HAP-1 (cell line): ENCODE measurements at regions not wholly inside any gene's neighbourhood (a gene's known extent, or its start where the extent isn't known, plus 50 kb on each side); places are given as distances from the start of the nearest gene placed in this dataset.

Experiments
- DNase-seq, 2 experiments: peaks; one replicate each; pipeline ENCODE4 v3.0.0-alpha.2; 2016 to 2020; ENCODE audit warnings: low spot score in 2 of 2
- H3K27me3 ChIP-seq: fragments of 250-450 bp; sonication (Bioruptor Pico); 2 replicates; pipeline ENCODE4 v1.5.1; 2020; ENCODE audit warnings: low read depth, mild to moderate bottlenecking, moderate library complexity
- H3K36me3 ChIP-seq: fragments of 250-450 bp; sonication (Bioruptor Pico); replicated peaks from 2 replicates; pipeline ENCODE4 v1.5.1; 2020; ENCODE audit warnings: mild to moderate bottlenecking
- H3K4me1 ChIP-seq: fragments of 250-450 bp; sonication (Bioruptor Pico); 2 replicates; pipeline ENCODE4 v1.5.1; 2020; ENCODE audit warnings: mild to moderate bottlenecking
- H3K4me3 ChIP-seq: fragments of 250-450 bp; sonication (Bioruptor Pico); 2 replicates; pipeline ENCODE4 v1.5.1; 2020; ENCODE audit warnings: mild to moderate bottlenecking, moderate library complexity
- H3K9me3 ChIP-seq: fragments of 250-450 bp; sonication (Bioruptor Pico); 2 replicates; pipeline ENCODE4 v1.5.1; 2020; ENCODE audit warnings: mild to moderate bottlenecking, moderate library complexity
- in situ Hi-C: fragments of 300-500 bp; cut with MboI; formaldehyde crosslinking; loops from 3 replicates; pipeline ENCODE4 v1.14.3; 2020; ENCODE audit warnings: low sequenced_read_pairs, inconsistent platforms, mixed read lengths

DNA sequence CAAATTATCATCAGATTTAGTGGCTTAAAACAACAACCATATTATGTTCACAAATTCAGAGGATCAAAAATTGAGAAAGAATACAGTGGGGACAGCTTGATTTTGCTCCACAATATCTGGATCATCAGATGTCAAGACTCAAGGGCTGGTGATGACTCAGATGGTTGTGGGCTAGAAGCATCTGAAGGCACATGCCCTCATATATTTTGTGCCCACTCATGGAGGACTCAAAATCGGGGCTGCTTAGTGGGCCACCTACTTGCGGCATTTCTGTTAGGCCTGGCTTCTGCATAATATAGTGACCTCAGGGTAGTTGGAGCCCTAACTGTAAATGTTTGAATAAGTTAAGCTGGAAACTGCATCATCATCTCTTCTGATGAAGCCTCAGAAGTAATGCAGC is 584.5 kb downstream of the SLC16A7 start:
- H3K36me3 ChIP-seq, result no peaks in the 10 kb centered on the region
- H3K27me3 ChIP-seq, result no peaks in the 10 kb centered on the region
- in situ Hi-C loops, result no loop called here
- DNase-seq, result no peak
- no peaks in the 10 kb centered on the region for H3K9me3 ChIP-seq
- H3K4me1 ChIP-seq, result peaks cover 7% of the 10 kb centered on the region; the same call in 1 of the 2 replicates
- no peak overlapping the region for H3K4me3 ChIP-seq

DNA sequence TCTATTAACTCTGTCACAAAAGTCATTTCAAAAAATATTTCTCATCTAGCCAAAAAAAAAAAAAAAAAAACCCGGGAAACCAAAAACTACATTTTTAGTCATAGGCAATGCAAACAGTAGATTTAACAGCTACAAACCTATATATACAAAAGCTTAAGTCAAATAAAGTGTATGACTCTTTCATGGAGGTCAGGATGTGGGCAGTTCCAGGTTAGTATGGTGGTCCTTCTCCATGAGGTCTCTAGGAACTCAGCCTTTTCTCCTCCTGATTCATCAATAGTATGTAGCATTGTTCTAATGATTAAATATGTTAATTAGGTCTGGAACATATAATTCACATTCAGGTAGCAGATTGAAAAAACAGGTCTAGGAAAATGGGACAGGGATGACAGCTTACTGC is 586.5 kb downstream of the SLC16A7 start:
- no peaks in the 10 kb centered on the region for H3K9me3 ChIP-seq
- no peaks in the 10 kb centered on the region for H3K27me3 ChIP-seq
- H3K36me3 ChIP-seq, result no peaks in the 10 kb centered on the region
- no peak for DNase-seq
- H3K4me3 ChIP-seq, result no peak overlapping the region
- in situ Hi-C loops, result no loop called here
- H3K4me1 ChIP-seq, result no peaks in the 10 kb centered on the region

DNA sequence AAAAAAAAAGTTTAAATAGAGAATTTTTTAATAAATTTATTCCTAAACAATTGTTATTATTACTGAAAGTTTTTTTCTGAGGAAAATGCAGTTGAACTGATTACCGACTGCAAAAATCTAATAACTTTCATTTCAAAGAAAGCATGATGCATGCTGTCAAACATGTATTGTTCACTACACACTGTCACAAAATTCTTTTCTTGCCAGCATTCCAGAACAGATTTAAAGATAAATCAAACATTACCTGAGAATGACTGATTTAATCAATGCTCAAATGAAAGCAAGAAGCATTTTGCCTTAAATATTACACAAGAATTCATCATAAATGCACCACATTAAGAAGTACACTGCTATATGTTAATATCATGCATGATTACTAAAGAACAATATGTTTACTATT is 588.3 kb downstream of the SLC16A7 start:
- H3K9me3 ChIP-seq, result no peaks in the 10 kb centered on the region
- in situ Hi-C loops, result no loop called here
- no peaks in the 10 kb centered on the region for H3K4me1 ChIP-seq
- no peaks in the 10 kb centered on the region for H3K36me3 ChIP-seq
- H3K4me3 ChIP-seq, result no peak overlapping the region
- no peak for DNase-seq
- no peaks in the 10 kb centered on the region for H3K27me3 ChIP-seq

DNA sequence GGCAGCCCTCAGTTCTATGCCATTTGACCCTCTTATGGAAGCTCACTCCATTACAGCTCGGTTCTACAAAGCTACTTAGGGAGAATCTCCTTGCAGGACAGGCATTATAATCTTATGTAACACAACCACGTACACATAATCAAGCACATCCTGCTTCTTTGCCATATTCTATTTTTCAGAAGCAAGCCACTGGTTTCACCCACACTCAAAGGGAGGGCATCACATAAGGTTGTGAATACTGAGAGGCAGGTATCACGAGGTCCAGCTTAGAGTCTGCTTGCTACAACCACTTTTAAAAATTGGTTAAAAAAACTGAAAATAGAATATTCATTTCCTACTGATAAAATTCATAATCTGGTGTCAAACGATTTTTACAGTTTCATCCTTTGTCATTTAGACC is 589.2 kb downstream of the SLC16A7 start:
- in situ Hi-C loops, result no loop called here
- Histone ChIP-seq H3K27me3 (no peaks in the 10 kb centered on the region), H3K9me3 (no peaks in the 10 kb centered on the region), H3K4me1 (no peaks in the 10 kb centered on the region), H3K36me3 (no peaks in the 10 kb centered on the region), H3K4me3 (no peak overlapping the region)
- DNase-seq, result no peak

DNA sequence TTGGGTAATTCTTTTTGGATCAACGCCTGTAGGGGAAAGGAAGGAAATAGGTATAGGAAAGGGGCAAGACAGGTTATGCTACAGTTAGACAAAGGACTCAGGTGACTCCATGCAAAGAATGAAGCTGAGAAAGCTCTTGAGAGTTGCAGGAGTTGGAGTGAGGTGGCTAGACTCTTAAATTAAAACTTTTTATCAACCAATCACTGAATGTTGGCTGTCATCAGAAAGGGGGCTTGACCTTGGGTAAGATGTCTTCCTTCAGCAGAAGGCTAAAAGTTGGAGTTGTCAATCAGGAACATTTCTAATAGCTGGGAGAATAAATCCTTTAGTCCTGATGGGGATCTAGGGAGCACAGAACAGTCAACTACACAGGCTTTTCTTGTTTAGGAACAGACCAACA is 595.4 kb downstream of the SLC16A7 start:
- Histone ChIP-seq H3K27me3 (no peaks in the 10 kb centered on the region), H3K4me3 (no peak overlapping the region)
- DNase-seq, result no peak

DNA sequence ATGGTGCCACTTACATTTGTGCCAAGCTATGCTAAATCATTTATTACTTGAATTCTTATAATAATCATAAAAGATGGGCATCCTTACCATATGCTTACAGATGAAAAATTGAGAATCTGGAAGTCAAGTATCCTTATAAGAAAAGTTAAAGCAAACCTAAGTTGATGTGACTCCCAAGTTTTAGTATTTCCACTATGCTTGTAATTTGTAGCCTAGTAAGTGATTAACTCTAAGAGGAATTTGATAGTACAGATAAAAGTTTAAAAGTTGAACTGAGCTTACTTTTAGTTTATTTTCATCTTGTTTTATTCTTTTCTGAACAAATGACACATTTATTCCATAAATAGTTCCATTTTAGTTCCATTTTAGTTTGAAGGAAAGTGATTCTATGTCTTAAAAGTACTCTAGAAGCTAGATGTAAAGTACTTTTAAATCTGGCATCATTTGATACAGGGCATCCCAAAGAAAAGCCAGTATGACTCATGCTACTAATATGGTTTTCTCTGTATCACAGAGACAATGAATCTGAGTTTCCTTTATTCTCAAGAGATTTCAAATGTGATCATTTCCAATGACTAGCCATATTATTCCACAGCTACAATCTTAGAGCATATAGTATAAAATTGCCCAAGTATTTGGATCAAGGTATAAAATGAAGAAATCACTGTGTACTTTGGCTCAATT is 596.0 kb downstream of the SLC16A7 start:
- DNase-seq, result no peak

More for the DNA sequence above, 595.4 kb downstream of the SLC16A7 start:
- Histone ChIP-seq H3K4me1 (no peaks in the 10 kb centered on the region), H3K9me3 (no peaks in the 10 kb centered on the region), H3K36me3 (no peaks in the 10 kb centered on the region)
- in situ Hi-C loops, result no loop called here

DNA sequence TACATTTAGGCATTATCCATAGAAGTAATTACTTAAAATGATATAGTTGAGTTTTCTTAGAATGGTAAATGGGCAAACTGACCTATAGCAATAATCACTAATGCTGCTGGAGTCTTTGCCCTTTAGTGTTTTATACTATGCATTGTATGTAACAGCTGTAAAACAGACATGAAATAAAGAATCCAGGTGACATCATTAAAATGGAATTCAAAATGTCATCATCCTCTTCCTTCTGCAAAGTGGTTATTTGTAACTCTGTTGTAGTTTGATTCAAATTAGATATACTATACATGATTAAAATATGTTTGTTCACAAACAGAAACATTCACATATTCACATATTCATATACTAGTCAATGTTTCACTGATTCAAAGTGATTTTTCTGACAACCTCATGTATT is 598.8 kb downstream of the SLC16A7 start:
- H3K27me3 ChIP-seq, result no peaks in the 10 kb centered on the region

More for the DNA sequence above, 596.0 kb downstream of the SLC16A7 start:
- Histone ChIP-seq H3K4me3 (no peak overlapping the region), H3K27me3 (no peaks in the 10 kb centered on the region), H3K9me3 (no peaks in the 10 kb centered on the region), H3K36me3 (no peaks in the 10 kb centered on the region), H3K4me1 (no peaks in the 10 kb centered on the region)
- in situ Hi-C loops, result no loop called here

DNA sequence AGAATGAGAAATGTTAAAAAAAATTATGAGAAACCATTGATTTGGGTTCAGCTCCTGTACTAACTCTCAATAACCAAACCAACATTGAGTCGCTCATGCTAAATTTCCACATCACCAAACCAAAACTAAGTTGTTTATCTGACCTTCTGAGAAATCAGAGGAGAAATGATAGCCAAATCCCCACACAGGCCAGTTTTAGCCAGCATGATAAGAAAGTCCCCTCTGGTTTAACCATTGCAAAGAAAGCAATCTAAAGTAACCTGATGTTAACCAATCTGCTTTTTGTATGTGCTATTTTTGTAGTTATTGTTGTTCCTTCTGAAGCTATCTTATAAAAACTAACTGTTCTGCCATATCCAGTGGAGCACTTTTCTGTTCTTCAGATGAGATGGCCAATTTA is 599.7 kb downstream of the SLC16A7 start:
- H3K4me1 ChIP-seq, result 0 out of 2 replicates have a peak, but pooled peaks cover 2% of the 10 kb centered on the region
- H3K27me3 ChIP-seq, result no peaks in the 10 kb centered on the region
- no peaks in the 10 kb centered on the region for H3K36me3 ChIP-seq
- H3K9me3 ChIP-seq, result no peaks in the 10 kb centered on the region
- in situ Hi-C loops, result no loop called here
- no peak overlapping the region for H3K4me3 ChIP-seq
- DNase-seq, result no peak

More for the DNA sequence above, 598.8 kb downstream of the SLC16A7 start:
- no peak for DNase-seq
- in situ Hi-C loops, result no loop called here
- H3K9me3 ChIP-seq, result no peaks in the 10 kb centered on the region
- H3K4me1 ChIP-seq, result 0 out of 2 replicates have a peak, but pooled peaks cover 2% of the 10 kb centered on the region
- no peak overlapping the region for H3K4me3 ChIP-seq
- H3K36me3 ChIP-seq, result no peaks in the 10 kb centered on the region

DNA sequence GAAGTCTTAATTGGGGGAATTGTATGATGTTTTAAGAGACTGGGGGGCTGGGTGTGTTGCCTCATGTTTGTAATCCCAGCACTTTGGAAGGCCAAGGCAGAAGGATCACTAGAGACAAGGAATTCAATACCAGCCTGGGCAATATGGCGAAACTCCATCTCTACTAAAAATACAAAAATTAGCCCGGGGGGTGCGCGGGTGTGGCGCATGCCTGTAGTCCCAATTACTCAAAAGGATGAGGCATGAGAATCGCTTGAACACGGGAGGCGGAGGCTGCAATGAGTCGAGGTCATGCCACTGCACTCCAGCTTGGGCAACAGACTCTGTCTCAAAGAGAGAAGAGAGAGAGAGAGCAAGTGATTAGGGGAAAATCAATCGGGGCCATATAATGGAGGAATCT is 600.5 kb downstream of the SLC16A7 start:
- DNase-seq, result no peak
- Histone ChIP-seq H3K27me3 (no peaks in the 10 kb centered on the region), H3K4me1 (0 out of 2 replicates have a peak, but pooled peaks cover 2% of the 10 kb centered on the region), H3K9me3 (no peaks in the 10 kb centered on the region; the same call in 1 of the 2 replicates), H3K4me3 (no peak overlapping the region), H3K36me3 (no peaks in the 10 kb centered on the region)
- in situ Hi-C loops, result no loop called here

DNA sequence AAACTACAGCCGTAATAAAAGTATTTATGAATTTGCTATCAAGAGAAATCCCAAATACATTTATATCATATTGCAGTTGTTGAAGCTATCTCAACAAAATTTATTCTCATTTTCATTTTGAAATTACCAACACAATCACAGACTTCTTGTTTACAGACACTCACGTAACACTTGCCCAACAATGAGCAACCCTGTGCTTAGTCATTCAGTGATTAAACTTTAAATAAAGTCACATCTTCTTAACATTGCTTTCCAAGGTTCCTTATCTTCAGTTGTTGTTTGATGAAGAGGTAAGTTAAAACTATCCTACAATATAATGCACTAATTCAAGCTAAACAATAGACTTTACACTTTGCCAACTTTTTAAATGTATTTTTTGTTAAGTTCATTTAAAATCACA is 601.8 kb downstream of the SLC16A7 start:
- DNase-seq, result no peak
- Histone ChIP-seq H3K9me3 (no peaks in the 10 kb centered on the region; the same call in 1 of the 2 replicates), H3K4me1 (0 out of 2 replicates have a peak, but pooled peaks cover 2% of the 10 kb centered on the region), H3K4me3 (no peak overlapping the region), H3K27me3 (no peaks in the 10 kb centered on the region), H3K36me3 (no peaks in the 10 kb centered on the region)
- in situ Hi-C loops, result no loop called here

DNA sequence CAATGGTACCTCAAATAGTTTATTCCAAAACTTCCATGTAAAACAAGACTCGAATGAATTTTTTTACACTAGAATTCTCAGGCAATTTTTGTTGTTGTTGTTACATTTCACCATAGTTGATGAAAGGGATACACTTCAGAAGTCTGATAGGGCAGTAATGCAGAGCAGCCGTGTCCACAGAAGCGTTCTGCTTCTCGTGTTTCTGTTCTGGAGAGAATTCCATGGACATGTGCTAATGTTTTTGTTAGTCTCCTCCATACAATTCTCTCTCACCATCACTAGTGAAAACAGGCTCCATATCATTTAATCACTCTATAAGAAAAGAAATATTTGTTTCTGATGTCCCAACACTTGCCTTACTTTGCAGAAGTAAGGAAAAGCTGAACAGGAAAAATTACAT is 606.1 kb downstream of the SLC16A7 start:
- Histone ChIP-seq H3K9me3 (no peaks in the 10 kb centered on the region; the same call in 1 of the 2 replicates), H3K4me3 (no peak overlapping the region), H3K4me1 (0 out of 2 replicates have a peak, but pooled peaks cover 2% of the 10 kb centered on the region), H3K36me3 (no peaks in the 10 kb centered on the region), H3K27me3 (no peaks in the 10 kb centered on the region)
- in situ Hi-C loops, result no loop called here
- DNase-seq, result no peak

DNA sequence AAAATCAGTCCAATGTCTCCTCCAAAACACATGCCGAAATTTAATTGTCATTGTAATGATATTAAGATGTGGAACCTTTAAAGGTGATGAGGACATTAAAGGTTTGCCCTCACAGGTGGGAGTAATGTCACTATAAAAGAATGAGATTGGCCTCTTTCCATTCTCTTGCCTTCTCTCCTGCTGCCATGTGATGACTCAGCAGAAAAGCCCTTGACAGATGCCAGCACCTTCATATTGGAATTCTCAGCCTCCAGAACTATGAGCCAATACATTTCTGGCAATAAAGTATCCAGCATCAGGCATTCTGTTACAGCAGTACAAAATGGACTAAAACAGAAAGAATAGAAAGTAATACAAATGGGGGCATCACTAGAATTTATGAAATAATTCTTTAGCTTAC is 609.7 kb downstream of the SLC16A7 start:
- H3K27me3 ChIP-seq, result no peaks in the 10 kb centered on the region
- no peaks in the 10 kb centered on the region for H3K36me3 ChIP-seq
- no peaks in the 10 kb centered on the region; the same call in 1 of the 2 replicates for H3K9me3 ChIP-seq
- no peak overlapping the region for H3K4me3 ChIP-seq
- no peak for DNase-seq
- H3K4me1 ChIP-seq, result no peaks in the 10 kb centered on the region
- in situ Hi-C loops, result no loop called here

DNA sequence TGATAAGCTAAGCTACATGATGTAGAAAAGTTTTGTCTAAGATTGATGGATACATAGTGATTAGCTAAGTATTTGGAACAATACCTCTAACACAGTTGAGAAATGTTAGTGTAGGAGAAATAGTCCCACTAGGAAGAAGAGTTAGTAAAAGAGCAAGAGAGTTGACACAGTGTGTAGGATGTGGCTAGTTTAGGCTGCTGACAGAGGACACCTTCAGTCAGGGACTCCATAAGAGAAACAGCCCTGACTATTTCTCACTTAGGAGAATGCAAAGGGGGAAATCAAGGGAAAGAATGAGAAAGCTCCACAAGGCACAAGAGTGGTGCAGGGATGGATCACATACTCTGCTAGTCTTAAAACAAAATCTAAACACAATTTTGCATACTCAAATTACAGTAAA is 613.7 kb downstream of the SLC16A7 start:
- DNase-seq, result no peak
- no peak overlapping the region for H3K4me3 ChIP-seq
- H3K36me3 ChIP-seq, result no peaks in the 10 kb centered on the region
- H3K27me3 ChIP-seq, result no peaks in the 10 kb centered on the region
- in situ Hi-C loops, result no loop called here
- no peaks in the 10 kb centered on the region; the same call in 1 of the 2 replicates for H3K9me3 ChIP-seq
- H3K4me1 ChIP-seq, result no peaks in the 10 kb centered on the region

DNA sequence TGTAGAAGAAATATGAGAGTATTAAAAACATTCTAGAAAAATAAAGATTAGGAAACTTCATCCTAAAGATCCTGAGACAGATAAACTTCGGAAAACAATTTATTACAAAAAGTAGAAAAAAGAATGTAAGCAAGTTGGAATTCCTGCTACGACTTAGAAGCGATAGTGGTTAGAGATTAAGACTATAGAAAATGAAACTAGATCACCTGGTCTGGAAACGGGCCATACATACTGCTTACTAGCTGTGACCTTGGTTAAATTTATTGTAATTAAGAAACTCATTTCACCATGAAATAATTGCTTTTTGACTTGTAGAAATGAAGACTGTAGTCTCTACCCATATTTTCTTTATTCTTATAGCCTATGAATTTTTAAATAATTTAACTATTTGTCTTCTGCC is 614.1 kb downstream of the SLC16A7 start:
- no peaks in the 10 kb centered on the region for H3K27me3 ChIP-seq
- no peak for DNase-seq
- in situ Hi-C loops, result no loop called here
- no peaks in the 10 kb centered on the region for H3K36me3 ChIP-seq
- H3K4me3 ChIP-seq, result no peak overlapping the region
- H3K4me1 ChIP-seq, result no peaks in the 10 kb centered on the region
- H3K9me3 ChIP-seq, result no peaks in the 10 kb centered on the region; the same call in 1 of the 2 replicates

DNA sequence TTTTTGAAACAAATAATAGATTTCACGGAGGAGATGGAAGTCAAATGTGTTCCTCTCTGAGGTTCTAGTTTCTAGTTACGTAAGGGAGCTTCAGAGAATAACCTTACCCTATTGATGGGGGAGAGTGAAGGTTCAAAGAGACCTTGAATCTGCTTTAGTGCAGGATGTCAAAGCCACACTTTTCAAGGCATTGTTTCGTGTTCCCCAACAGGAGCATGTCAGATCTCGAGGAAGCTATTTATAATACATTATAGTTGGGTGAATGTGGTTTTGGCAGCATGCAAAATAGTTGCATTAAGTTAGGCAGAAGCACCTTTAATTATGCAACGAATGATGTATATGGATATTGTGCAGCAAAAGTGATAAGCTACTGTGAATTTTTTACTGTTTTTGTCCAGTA is 614.9 kb downstream of the SLC16A7 start:
- in situ Hi-C loops, result no loop called here
- Histone ChIP-seq H3K9me3 (no peaks in the 10 kb centered on the region; the same call in 1 of the 2 replicates), H3K4me1 (no peaks in the 10 kb centered on the region), H3K4me3 (no peak overlapping the region), H3K27me3 (no peaks in the 10 kb centered on the region), H3K36me3 (no peaks in the 10 kb centered on the region)
- no peak for DNase-seq
